Gastrocnemius medialis (tissue), 4 donors: ENCODE measurements at regions not wholly inside any gene's neighbourhood (a gene's known extent, or its start where the extent isn't known, plus 50 kb on each side); places are given as distances from the start of the nearest gene placed in this dataset.

Source experiments
- ATAC-seq, 2 donors: fragments of 150-250 bp; one replicate each; pipeline ENCODE4 v1.9.1; 2016
- DNase-seq, 2 donors: peaks; one replicate each; pipeline ENCODE4 v3.0.0-alpha.2; 2019
- H3K27ac ChIP-seq, 4 donors: fragments of 200-600 bp; sonication (generic); 1 replicate in 1 of 4; 2 replicates in 3 of 4; pipeline ENCODE4 v1.5.1; 2016 to 2018; ENCODE audit warnings: mild to moderate bottlenecking in 2 of 4, moderate library complexity in 1 of 4
- H3K27me3 ChIP-seq, 3 donors: fragments of 200-600 bp; sonication (generic) in 2 of 3; 1 replicate in 1 of 3; 2 replicates in 2 of 3; pipeline versions ENCODE4 v1.5.1 to v1.6.0; 2016 to 2019; ENCODE audit warnings: mild to moderate bottlenecking in 1 of 3, moderate library complexity in 1 of 3
- H3K36me3 ChIP-seq, 2 donors: fragments of 200-600 bp; sonication (generic) in 1 of 2; one replicate each; pipeline ENCODE4 v1.5.1; 2017 to 2018
- H3K4me1 ChIP-seq, 2 donors: fragments of 200-600 bp; sonication (generic) in 1 of 2; one replicate each; pipeline ENCODE4 v1.5.1; 2016 to 2017; ENCODE audit warnings: mild to moderate bottlenecking in 2 of 2
- H3K4me3 ChIP-seq, 4 donors: fragments of 200-600 bp; sonication (generic) in 3 of 4; 1 replicate in 1 of 4; 2 replicates in 3 of 4; pipeline ENCODE4 v1.5.1; 2016 to 2019; ENCODE audit warnings: mild to moderate bottlenecking in 2 of 4
- H3K9me3 ChIP-seq, 3 donors: fragments of 200-600 bp; sonication (generic) in 2 of 3; 1 replicate in 1 of 3; 2 replicates in 2 of 3; pipeline ENCODE4 v1.5.1; 2016 to 2019
- CTCF ChIP-seq, 5 experiments: fragments of 450-650 bp in 3 of 5; fragments of 200-600 bp in 2 of 5; sonication (generic) in 2 of 5; IDR thresholded peaks in 4 of 5; conservative IDR thresholded peaks in 1 of 5; 1 replicate in 4 of 5; 2 replicates in 1 of 5; pipeline ENCODE4 v1.5.1; 2016 to 2019; ENCODE audit warnings: antibody characterized with exemption in 5 of 5, mild to moderate bottlenecking in 3 of 5, moderate library complexity in 3 of 5
- POLR2A ChIP-seq, 2 donors: fragments of 450-650 bp; IDR thresholded peaks; one replicate each; pipeline ENCODE4 v1.6.1; 2017; ENCODE audit warnings: antibody characterized with exemption in 2 of 2, mild to moderate bottlenecking in 2 of 2, moderate library complexity in 2 of 2
- in situ Hi-C, 4 donors: fragments of 200-750 bp; cut with MboI; loops; one replicate each; pipeline versions ENCODE4 v1.15.0 to v1.8.0; 2017; ENCODE audit warnings: low sequenced_read_pairs in 4 of 4
- intact Hi-C: fragments of 100-400 bp; cut with DNase I; formaldehyde crosslinking; loops from one replicate; pipeline ENCODE4 v1.15.1; 2023; ENCODE audit warnings: low total_unique reads

GRCh38 chr6:144390202-144390601, 105.1 kb downstream of the UTRN start:
- Histone ChIP-seq H3K27ac (no peak overlapping the region), H3K4me1 (peaks cover 0 to 4% of the 10 kb centered on the region in 2 donors), H3K27me3 (no peaks in the 10 kb centered on the region), H3K9me3 (no peaks in the 10 kb centered on the region), H3K36me3 (no peaks in the 10 kb centered on the region), H3K4me3 (no peak overlapping the region)
- intact Hi-C loops, result no loop called here
- ATAC-seq, result no peak
- in situ Hi-C loops, result no loop called here
- no peak for TF ChIP-seq POLR2A (IDR thresholded peaks at IDR 0.05)
- no peak for TF ChIP-seq CTCF (IDR thresholded peaks at IDR 0.05 in 4 of 5, conservative IDR thresholded peaks at IDR 0.05 in 1 of 5)
- no peak for DNase-seq

GRCh38 chr6:144390886-144391285, 105.8 kb downstream of the UTRN start:
- TF ChIP-seq POLR2A (IDR thresholded peaks at IDR 0.05), result no peak
- TF ChIP-seq CTCF (IDR thresholded peaks at IDR 0.05 in 4 of 5, conservative IDR thresholded peaks at IDR 0.05 in 1 of 5), result no peak
- DNase-seq (no peak), ATAC-seq (no peak)
- H3K27me3 ChIP-seq, result no peaks in the 10 kb centered on the region
- no peaks in the 10 kb centered on the region for H3K9me3 ChIP-seq
- no peaks in the 10 kb centered on the region for H3K4me1 ChIP-seq
- H3K4me3 ChIP-seq, result no peak overlapping the region
- no peak overlapping the region for H3K27ac ChIP-seq
- H3K36me3 ChIP-seq, result no peaks in the 10 kb centered on the region
- in situ Hi-C loops (no loop called here), intact Hi-C loops (no loop called here)

GRCh38 chr6:144392536-144392935, 107.4 kb downstream of the UTRN start:
- Histone ChIP-seq H3K9me3 (no peaks in the 10 kb centered on the region), H3K36me3 (no peaks in the 10 kb centered on the region), H3K4me3 (no peak overlapping the region), H3K27me3 (no peaks in the 10 kb centered on the region), H3K27ac (no peak overlapping the region), H3K4me1 (no peaks in the 10 kb centered on the region)
- in situ Hi-C loops, result no loop called here
- DNase-seq (no peak), ATAC-seq (no peak)
- no peak for TF ChIP-seq POLR2A (IDR thresholded peaks at IDR 0.05)
- no peak for TF ChIP-seq CTCF (IDR thresholded peaks at IDR 0.05 in 4 of 5, conservative IDR thresholded peaks at IDR 0.05 in 1 of 5)
- intact Hi-C loops, result no loop called here

- Histone ChIP-seq H3K4me3 (no peak overlapping the region), H3K4me1 (no peaks in the 10 kb centered on the region), H3K36me3 (no peaks in the 10 kb centered on the region), H3K27ac (no peak overlapping the region), H3K27me3 (no peaks in the 10 kb centered on the region), H3K9me3 (no peaks in the 10 kb centered on the region)
- intact Hi-C loops, result no loop called here
- no peak for ATAC-seq
- in situ Hi-C loops, result no loop called here
- no peak for TF ChIP-seq CTCF (IDR thresholded peaks at IDR 0.05 in 4 of 5, conservative IDR thresholded peaks at IDR 0.05 in 1 of 5)
- TF ChIP-seq POLR2A (IDR thresholded peaks at IDR 0.05), result no peak
- DNase-seq, result no peak
Measured at GRCh38 chr6:144394210-144394609, 109.1 kb downstream of the UTRN start.

GRCh38 chr6:144395014-144395413, 109.9 kb downstream of the UTRN start:
- no peaks in the 10 kb centered on the region for H3K36me3 ChIP-seq

More at GRCh38 chr6:144395014-144395413, 109.9 kb downstream of the UTRN start:
- TF ChIP-seq CTCF (IDR thresholded peaks at IDR 0.05 in 4 of 5, conservative IDR thresholded peaks at IDR 0.05 in 1 of 5) (no peak), POLR2A (IDR thresholded peaks at IDR 0.05) (no peak)
- Histone ChIP-seq H3K27ac (no peak overlapping the region), H3K4me3 (no peak overlapping the region), H3K27me3 (no peaks in the 10 kb centered on the region), H3K4me1 (no peaks in the 10 kb centered on the region), H3K9me3 (no peaks in the 10 kb centered on the region)
- DNase-seq (no peak), ATAC-seq (no peak)
- in situ Hi-C loops (no loop called here), intact Hi-C loops (no loop called here)
